ENCODE measurements at regions not wholly inside any gene's neighbourhood (a gene's known extent, or its start where the extent isn't known, plus 50 kb on each side); places are given as distances from the start of the nearest gene placed in this dataset.

DNA sequence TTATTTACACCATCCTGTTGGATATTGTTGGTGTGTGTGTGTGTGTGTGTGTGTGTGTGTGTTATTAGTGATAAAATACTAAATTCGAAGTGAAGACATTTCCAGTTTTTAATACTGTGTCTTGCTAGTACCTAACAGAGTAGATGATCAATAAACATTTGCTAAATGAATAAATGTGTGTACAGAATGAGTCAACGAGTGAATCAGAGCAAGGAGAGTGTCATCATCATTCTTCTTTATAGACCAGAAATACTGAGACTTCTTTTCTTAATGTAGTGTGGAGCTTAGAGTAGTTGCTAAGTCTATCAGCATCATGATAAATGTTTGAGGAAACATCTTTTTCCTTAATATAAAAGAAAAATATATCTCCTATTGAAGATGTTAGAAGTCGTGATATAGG lies 169.7 kb upstream of the SATB2 start:
- DNase-seq (ENCODE audit: low spot score): no peak

DNA sequence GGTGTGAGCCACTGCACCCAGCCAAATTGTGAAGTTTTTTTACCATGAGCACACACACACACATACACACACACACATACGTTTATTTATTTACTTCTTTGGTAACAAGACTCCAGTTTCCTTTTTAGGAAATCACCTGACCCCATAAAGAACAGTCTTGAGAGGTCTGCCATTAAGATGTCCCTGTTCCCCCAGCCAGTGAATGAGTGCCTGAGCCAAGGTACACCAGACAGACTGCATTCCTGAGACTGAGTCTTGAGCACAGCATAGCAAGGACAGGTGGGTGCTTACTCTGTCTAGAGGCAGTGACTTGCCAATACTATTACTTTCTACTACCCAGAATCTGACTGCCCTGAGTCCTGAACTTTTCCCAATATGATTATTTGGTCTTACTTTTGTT lies 167.2 kb upstream of the SATB2 start:
- no peak for DNase-seq (ENCODE audit: low spot score)

DNA sequence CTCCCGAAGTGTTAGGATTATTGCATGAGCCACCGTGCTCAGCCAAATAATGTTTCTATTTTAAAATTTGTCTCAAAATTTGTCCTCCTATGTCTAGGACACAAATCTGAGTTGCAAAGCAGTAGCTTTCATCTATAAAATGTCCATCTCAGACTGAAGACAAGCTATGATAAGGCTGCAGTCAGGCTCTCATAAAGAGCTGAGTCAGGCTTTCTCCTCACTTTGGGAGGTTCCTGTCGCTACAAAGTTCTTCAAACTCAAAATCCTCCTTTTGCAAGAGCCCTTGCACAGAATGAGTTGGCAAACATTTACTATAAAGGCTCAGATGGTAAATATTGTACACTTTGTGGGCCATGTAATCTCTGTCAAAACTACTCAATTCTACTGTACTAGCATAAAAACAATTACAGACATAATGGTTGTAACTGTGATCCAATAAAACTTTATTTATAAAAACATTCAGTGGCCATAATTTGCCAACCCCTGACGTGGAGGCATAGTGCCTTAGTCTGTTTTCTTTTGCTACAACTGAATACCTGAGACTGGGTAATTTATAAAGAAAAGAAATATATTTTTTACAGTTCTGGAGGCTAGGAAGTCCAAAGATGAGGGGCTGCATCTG lies 154.9 kb upstream of the SATB2 start:
- no peak for DNase-seq (ENCODE audit: low spot score)

DNA sequence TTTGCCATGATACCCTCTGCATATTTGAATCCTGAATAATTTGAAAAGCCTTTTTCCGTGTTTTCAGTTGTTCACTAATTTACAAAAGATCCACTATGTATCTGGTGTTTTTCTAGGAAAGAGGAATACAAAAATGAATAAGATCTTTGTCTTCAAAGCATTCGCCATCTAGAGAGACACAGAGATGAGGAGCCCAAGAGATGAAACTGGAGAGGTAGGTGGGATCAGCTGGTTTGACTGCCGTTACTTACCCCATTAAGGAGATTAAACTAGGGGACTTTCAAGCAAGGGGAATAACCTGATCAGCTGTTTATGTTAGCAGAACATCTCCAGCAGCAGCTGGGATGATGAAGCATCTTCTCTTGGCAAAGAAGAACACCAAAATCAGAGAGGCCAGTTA lies 150.2 kb upstream of the SATB2 start:
- DNase-seq (ENCODE audit: low spot score): no peak

DNA sequence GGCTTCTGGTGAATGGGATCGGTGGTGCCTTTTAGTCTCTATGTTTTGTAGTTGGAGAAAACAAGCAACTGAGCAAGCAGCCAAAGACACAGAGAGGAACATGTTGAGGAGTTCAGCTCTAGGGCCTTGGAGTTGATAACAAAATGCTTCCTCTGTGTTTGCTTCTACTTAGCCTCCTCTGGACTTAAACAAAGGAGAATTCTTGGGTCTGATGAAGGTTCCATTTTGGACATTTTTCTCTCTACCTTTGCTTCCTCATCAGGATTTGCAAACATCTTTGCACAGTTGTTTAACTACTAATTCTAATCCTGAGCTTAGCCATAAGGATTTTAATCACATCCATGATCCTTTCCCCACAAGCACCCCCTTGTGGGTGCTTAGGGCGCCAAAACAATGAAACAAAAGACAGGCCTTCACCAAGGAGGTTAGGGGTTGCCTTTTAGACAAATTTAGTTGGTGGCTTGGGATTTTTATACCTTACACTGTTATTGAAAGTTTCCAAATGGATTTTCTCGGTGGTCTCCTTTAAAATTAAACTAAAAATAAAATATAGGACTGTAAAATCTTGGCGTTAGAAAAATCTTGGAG lies 148.5 kb upstream of the SATB2 start:
- DNase-seq (ENCODE audit: low spot score): no peak

DNA sequence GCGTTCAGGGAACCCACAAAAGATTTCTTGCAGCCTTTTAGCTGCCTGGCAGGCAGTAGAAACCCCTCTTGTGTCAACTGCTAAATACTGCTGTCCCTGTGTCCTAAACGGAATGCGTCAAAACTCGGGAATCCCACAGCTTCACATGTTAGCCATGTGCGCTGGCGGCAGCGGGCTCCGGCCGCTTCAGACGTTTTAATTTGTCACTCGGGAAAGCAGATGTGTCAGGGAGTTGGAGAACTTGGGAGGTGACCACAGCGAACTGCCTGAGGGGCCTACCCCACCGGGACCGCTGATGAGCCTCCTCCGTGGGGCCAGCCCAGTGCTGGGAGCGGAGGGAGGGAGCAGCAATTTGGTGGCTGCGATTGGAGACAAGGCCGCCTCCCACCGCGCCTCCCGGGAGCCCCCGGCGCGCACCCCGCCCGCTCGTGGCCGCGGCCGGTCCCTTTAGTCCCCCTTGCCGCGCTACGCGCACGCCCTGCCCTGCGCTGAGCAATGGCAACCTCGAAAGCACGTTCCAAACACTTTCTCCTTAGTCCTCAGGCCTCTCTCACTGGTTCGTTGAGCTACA lies 146.1 kb upstream of the SATB2 start:
- no peak for DNase-seq (ENCODE audit: low spot score)

DNA sequence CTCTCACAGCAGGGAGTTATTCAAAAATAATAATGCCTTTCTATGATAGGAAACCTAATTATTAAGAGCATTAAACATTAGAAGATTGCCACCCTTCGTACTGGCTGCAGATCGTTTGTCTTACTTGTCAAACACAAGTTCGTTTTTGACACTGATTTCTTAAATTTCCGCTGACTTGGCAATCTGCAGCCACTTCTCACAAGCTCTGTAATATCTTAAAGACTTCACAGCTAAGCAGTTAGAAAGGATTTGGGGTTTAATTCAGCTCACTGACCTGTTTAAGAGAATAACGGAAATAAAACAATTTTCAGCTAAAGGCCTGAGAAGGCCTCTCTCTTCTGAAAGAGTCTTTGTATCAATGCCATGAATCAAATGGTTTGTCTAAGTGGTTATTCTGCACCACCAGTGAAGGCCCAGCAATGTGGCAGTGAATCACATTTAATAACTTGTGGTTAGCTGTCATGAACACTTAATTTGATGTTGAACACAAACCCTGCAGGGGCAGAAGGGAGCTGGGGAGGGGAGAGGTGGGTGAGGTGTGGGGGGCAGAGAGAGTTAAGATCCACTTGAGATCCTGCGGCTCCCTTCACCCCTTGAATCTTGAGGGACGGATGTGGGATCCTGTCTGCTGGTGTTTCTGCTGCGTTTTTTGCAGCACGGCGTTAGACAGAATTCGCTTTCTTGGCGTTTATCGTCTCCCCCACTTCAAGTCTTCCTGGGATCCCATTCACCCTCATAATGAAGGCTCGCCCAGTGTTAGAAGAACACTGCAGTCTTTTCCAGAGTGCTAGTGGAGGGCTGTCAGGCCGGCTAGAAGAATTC lies 145.4 kb upstream of the SATB2 start:
- DNase-seq (ENCODE audit: low spot score): no peak

DNA sequence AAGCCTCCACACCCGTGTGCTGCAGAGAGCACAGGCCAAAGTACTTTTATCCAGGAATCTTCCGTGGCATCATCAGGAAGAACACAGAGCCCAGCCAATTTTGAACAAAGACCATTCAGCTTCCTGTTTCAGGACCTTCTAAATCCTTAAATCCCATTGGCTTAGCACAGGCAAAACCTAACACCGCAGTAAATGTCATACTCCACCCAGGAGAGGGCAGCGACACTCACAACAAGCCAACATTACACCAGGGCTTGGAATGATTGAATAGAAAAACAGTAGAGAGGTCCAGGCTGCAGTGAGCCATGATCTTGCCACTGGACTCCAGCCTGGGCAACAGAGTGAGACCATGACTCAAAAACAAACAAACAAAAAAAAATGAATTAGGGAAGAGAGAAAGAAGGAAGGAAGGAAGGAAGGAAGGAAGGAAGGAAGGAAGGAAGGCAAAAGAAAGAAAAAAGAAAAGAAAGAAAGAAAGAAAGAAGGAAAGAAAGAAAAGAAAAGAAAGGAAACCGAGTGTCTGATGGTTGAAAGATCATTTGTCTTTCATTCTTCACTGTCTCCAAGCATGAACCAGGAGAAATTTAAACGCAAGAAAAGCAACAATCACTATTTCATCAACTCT lies 144.6 kb upstream of the SATB2 start:
- peak; percentile 18 for DNase-seq (ENCODE audit: low spot score)

DNA sequence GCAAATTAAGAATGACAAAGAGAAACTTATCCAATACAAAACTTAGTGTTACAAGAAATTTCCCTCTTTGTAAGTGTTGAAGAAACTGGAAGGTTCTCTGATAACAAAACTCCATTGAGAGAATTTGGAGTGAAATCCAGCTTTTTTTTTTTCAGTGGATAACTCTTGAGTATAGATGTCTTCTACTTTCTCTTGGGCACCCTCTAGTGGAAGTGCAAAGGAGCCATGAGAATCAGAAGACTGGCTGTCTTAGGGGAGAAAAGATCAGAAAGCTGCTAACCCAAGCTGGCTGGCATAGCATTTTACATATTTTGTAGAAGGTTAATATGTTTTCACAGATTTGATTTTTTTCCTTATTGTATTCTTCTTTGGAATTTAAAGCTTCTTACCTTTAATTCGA lies 138.8 kb upstream of the SATB2 start:
- DNase-seq (ENCODE audit: low spot score): no peak

DNA sequence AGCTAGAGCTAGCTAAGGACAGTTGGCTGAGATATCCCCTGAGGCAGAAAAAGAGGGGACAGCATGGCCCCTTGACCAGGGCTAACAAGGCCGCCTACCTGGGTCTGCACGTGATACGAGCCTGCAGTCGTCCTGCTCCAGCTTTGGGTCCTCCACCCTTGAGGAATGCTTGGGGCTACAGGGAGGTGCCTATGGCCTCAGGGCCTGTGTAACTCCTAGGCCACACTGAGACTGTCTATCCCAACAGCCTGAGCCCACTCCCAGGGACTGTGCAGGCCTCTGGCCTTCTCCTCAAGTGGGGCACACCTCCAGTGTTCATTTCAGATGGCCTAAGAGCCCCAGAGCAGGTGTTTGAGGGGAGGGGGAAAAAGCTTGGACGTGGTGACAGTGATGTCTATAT lies 136.7 kb upstream of the SATB2 start:
- no peak for DNase-seq (ENCODE audit: low spot score)

DNA sequence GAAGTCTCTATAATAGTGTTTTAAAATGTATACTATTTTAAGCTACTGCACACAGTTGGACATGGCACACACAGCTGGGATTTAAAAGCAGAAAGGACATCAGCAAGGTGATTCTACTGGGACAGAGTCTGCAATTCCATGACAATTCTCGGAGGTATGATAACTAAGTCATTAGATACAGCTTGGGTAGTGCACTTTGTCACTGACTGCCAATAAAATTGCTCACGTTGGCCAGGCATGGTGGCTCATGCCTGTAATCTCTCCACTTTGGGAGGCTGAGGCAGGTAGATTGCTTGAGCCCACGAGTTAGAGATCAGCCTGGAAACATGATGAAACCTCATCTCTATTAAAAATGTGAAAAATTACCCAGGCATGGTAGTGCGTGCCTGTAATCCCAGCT lies 134.1 kb upstream of the SATB2 start:
- DNase-seq (ENCODE audit: low spot score): no peak

DNA sequence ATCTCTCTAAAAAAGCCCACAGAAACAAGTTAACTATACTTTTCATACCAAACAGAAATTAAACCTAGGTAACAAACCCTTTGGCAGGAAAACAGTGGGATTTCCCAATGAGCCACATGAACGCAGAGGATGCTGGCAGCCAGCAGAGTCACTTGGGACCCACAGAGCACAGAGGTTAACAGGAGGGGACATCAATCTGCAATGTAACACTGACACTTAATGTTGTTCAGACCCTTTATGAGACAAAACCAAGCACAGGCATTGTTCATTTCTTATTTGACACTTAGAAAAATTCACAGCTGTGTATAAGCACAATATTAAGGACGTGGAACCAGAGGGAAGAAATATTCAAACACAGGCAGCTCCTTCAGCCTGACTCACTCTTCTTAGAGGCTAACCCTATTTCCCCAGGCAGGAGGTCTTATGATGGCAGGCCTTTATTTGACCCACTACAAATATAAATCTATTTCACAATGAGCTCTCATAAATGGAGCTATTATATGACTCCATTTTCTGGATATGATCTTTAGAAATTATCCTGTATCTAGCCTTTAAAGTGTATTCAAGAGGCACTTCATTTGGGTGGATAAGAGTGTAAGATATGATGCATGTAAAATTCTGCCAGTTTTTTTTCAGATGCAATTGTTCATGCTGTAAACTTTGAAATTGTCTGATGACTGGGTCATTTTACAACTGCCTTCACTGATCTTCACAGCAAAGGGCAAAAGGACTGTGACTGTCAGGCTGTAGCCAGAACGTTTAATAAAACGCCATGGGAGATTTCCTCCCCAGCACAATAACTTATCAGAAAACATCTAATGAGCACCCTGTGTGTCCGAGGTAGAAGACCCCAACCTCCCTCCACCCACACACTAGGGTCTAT lies 132.8 kb upstream of the SATB2 start:
- no peak for DNase-seq (ENCODE audit: low spot score)

DNA sequence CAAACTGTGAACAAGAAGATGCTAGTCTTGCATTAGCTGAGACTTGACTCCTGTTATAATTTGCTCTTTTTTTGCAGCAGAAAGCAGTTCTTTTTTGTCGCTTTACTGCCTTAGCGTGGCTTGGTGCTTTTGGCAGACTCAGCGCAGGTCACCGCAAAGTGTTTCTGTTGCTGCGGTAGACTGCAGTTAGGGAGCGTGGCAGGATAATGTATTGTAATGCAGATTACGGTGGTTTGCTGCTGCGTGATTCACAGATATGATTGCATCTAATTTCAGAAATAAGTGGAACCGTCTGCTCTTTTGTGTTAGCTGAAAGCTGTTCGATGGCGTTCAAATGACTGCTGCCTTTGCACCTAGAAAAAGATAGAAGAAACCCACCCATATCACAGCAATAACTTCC lies 131.6 kb upstream of the SATB2 start:
- DNase-seq (ENCODE audit: low spot score): no peak

DNA sequence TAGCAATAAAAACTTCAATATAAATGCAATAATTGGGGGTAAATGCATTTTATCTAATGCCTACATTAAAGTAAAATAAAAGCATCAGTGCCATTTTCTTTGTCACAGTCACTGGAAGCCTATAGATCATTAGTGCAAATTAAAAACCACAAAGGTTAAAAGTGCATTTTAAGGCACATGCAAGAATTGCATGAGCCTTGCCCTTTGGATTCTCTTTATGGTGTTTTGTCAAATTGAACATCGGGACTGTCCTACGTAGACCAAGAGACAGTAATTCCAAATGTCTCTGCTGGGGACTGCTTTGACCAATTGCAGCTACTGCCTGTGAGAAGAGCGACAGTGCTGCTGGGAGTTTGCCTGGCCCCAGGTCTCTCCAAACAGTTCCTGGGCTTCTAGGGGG lies 130.3 kb upstream of the SATB2 start:
- DNase-seq (ENCODE audit: low spot score): no peak

DNA sequence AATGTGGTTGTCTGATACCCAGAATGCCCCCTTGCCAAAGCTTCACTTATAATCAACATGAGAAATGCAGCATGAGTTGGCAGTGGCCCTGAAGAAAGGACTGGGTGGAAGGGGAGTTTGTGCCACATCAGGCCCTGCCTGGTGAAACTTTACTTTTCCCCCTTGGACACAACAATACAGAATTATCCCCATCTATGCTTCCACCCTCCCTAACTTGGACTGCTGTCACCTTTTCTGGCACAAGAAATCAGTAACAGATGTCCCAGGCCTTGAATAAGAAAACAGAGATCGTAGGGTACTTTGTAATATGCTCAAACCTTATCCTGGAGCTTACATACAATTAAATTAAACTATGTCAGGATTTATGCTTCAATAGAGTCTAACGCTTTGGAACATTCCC lies 128.9 kb upstream of the SATB2 start:
- no peak for DNase-seq (ENCODE audit: low spot score)

DNA sequence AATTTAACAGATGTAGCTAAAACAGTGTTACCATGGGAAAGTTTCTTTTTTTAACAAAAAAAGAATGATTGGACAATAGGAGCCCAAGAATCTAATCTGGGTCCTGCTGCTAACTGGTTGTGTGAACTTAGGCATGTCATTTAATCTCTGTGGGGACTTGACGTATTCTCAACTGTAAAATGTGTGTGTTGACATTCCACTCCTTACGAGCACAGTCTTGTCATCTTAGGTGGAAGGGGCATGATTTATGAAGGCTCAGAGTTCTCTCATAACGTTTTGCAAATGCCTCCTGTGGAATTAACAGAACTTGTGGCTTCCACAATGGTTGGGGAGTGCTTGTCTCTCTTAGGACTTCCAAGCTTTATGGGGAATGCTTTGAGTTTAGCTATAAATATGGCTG lies 125.9 kb upstream of the SATB2 start:
- DNase-seq (ENCODE audit: low spot score): no peak

DNA sequence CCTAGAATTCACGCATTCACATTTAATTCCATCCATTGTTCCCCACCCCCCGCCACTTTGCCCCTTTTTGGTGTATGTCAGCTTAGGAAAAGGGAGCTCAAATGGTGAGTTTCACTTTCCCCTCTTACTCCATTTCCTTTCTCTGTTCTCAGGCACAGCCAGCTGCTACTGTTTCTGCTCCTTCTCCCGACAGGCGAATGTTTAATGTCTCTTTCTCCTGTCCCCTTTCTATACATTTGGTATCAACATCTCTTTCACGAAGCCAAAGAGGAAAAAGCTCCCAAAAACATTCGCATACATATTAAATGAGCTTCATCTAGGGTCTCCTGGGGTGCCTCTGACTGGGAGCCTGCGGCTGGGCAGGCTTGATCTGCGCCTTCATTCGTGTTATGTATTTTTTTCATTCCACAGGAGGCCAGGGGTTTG lies 124.2 kb upstream of the SATB2 start:
- no peak for DNase-seq (ENCODE audit: low spot score)

DNA sequence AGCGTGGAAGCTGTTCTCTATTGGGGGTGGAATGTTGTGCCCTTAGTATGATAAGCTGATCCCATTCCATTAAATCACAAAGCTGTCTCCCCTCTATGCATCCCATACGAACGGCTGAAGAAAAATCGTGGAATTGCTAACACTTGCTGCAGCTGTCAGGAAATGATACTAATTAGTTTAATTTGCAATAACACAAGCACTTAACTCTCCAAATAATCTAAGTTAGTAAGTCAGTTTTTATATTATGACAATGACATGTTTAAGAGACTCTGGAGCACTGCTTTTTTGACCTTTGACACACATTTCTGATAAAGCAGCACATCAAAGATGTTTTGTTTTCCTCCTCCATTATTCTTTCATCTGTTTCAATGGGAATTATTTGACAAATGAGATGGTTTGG lies 123.7 kb upstream of the SATB2 start:
- no peak for DNase-seq (ENCODE audit: low spot score)

DNA sequence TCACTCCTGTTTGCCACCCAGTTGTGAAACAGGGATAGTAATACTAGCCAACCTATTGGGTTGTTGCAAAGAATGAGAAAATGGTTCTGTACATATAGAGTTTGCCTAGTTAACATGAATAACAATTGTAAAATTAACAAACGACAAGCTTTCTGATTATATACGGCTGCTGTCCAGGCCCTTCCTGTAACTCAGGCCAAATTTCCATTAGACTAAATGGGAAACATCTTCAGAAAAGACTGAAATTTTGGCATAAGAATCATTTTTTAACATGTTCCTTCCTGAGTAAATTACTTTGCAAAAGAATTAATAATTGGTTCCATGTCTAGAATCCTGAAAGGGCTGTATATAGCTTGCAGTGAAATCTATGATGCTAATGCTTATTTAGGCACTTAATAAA lies 117.7 kb upstream of the SATB2 start:
- DNase-seq (ENCODE audit: low spot score): no peak

DNA sequence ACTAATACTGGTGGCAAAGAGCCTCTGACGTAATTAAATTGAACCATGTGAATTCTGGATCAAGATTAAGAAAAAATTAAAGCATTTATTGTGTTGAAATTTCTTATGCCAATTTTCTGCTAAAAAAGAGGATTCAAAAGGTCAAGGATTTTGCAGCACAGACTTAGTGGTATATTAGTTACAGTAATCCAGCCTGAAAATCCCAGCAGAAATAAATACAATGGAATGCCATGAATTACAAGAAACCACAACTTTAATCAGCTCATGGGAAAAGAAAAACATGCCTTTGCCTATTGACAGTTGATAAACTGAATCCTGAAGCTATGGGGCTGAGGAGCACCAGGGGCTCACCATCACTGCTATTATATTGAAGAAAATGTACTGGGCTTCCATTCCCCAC lies 114.8 kb upstream of the SATB2 start:
- no peak for DNase-seq (ENCODE audit: low spot score)

DNA sequence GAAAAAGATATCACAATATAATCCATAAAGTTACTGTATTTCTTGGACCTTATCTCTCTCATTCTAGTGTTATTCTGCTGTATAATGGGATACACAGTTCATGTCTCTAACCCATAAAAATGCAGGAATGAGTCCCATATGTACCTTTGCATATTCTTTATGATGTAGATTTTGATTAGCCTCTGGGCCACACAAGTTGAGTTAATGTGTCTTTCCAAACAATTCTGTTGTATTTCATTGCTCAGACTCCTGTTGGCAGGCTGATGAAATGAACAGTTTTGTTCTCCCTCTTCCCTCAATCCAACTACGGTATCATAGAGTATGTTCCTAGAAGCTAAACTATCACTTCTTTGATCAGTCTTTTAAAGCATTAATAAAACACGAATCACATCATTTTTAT lies 113.2 kb upstream of the SATB2 start:
- DNase-seq (ENCODE audit: low spot score): no peak

DNA sequence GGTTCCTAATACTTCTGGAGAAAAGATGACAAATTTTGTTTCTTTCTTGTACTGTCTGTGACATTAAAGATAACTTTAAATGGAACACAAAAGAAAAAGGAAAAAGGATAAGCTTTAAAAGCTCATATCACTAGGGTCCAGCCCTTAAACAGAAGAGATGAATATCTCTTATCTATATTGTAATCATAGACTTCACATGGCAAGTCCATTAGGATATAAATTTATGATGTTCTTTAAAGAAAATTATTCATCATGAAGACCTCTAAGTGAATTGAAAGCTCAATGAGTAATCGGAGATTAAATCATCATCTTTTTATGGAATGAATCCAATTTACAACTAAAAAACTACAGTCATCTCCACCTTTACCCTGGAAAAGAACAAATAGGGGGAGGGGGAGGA lies 111.6 kb upstream of the SATB2 start:
- DNase-seq (ENCODE audit: low spot score): no peak

Measured in AG08396 (cell line).